H9 (cell line): ENCODE measurements at regions not wholly inside any gene's neighbourhood (a gene's known extent, or its start where the extent isn't known, plus 50 kb on each side); places are given as distances from the start of the nearest gene placed in this dataset.

Experiments
- DNase-seq: peaks from one replicate; pipeline ENCODE4 v3.0.0-alpha.2; 2017
- H2AFZ ChIP-seq: one replicate; pipeline ENCODE4 v1.6.1; 2013; ENCODE audit warnings: mild to moderate bottlenecking, low read length, control low read depth, moderate library complexity
- H2AK5ac ChIP-seq: 2 replicates; pipeline ENCODE4 v1.6.1; 2013; ENCODE audit warnings: low read length, control low read depth, mixed read lengths; ENCODE audit not compliant: insufficient read length
- H2BK120ac ChIP-seq: one replicate; pipeline ENCODE4 v1.6.1; 2013; ENCODE audit warnings: low read depth, mild to moderate bottlenecking, low read length, control low read depth, inconsistent platforms; ENCODE audit not compliant: poor library complexity, severe bottlenecking
- H2BK12ac ChIP-seq: 2 replicates; pipeline ENCODE4 v1.6.1; 2013; ENCODE audit warnings: low read length, control low read depth, mixed read lengths, low read depth; ENCODE audit not compliant: insufficient read length
- H2BK15ac ChIP-seq: 2 replicates; pipeline ENCODE4 v1.6.1; 2013; ENCODE audit warnings: low read depth, low read length, control low read depth
- H2BK20ac ChIP-seq: one replicate; pipeline ENCODE4 v1.6.1; 2013; ENCODE audit warnings: low read depth, mild to moderate bottlenecking, low read length, control low read depth, inconsistent platforms; ENCODE audit not compliant: poor library complexity, severe bottlenecking
- H2BK5ac ChIP-seq: 2 replicates; pipeline ENCODE4 v1.6.1; 2013; ENCODE audit warnings: low read length, control low read depth, mixed read lengths; ENCODE audit not compliant: insufficient read length
- H3K14ac ChIP-seq: 2 replicates; pipeline ENCODE4 v1.6.1; 2013; ENCODE audit warnings: low read length, control low read depth; ENCODE audit not compliant: insufficient read depth
- H3K18ac ChIP-seq: 2 replicates; pipeline ENCODE4 v1.6.1; 2013; ENCODE audit warnings: low read depth, mild to moderate bottlenecking, mixed read lengths, low read length, control low read depth; ENCODE audit not compliant: insufficient read length
- H3K23ac ChIP-seq: 2 replicates; pipeline ENCODE4 v1.6.1; 2013; ENCODE audit warnings: low read length, control low read depth, mixed read lengths, low read depth; ENCODE audit not compliant: insufficient read length
- H3K23me2 ChIP-seq: 2 replicates; pipeline ENCODE4 v1.6.1; 2013; ENCODE audit warnings: low read depth, mild to moderate bottlenecking, mixed read lengths, low read length, control low read depth; ENCODE audit not compliant: insufficient read length, poor library complexity, severe bottlenecking
- H3K27ac ChIP-seq: 2 replicates; pipeline ENCODE4 v1.5.1; 2013; ENCODE audit warnings: low read length, control low read depth, mixed read lengths, low read depth; ENCODE audit not compliant: insufficient read length
- H3K27me3 ChIP-seq: 2 replicates; pipeline ENCODE4 v1.6.1; 2013; ENCODE audit warnings: low read length, control low read depth, inconsistent platforms; ENCODE audit not compliant: insufficient read depth
- H3K4ac ChIP-seq: 2 replicates; pipeline ENCODE4 v1.6.1; 2013; ENCODE audit warnings: low read depth, mild to moderate bottlenecking, control low read depth, inconsistent platforms, low read length, moderate library complexity
- H3K4me1 ChIP-seq: 2 replicates; pipeline ENCODE4 v1.6.1; 2013; ENCODE audit warnings: low read length, control low read depth, inconsistent platforms; ENCODE audit not compliant: insufficient read depth
- H3K4me2 ChIP-seq: 2 replicates; pipeline ENCODE4 v1.6.1; 2013; ENCODE audit warnings: low read length, control low read depth, mixed read lengths; ENCODE audit not compliant: insufficient read length, insufficient read depth
- H3K56ac ChIP-seq: 2 replicates; pipeline ENCODE4 v1.6.1; 2013; ENCODE audit warnings: low read depth, mild to moderate bottlenecking, mixed read lengths, low read length, control low read depth; ENCODE audit not compliant: insufficient read length
- H3K79me1 ChIP-seq: 2 replicates; pipeline ENCODE4 v1.6.1; 2013; ENCODE audit warnings: low read depth, mild to moderate bottlenecking, moderate library complexity, low read length, control low read depth, inconsistent platforms; ENCODE audit not compliant: insufficient read depth, poor library complexity, severe bottlenecking
- H3K79me2 ChIP-seq: 2 replicates; pipeline ENCODE4 v1.6.1; 2013; ENCODE audit warnings: low read length, control low read depth, inconsistent platforms; ENCODE audit not compliant: insufficient read depth
- H3K9ac ChIP-seq: 2 replicates; pipeline ENCODE4 v1.6.1; 2013; ENCODE audit warnings: low read length, control low read depth, mixed read lengths; ENCODE audit not compliant: insufficient read length; ENCODE audit errors: extremely low read depth
- H3K9me3 ChIP-seq: one replicate; pipeline ENCODE4 v1.6.1; 2013; ENCODE audit warnings: low read depth, low read length, inconsistent platforms; ENCODE audit not compliant: control insufficient read depth
- H3T11ph ChIP-seq: one replicate; pipeline ENCODE4 v1.6.1; 2013; ENCODE audit warnings: mild to moderate bottlenecking, low read length, control low read depth, inconsistent platforms
- H4K20me1 ChIP-seq: one replicate; pipeline ENCODE4 v1.6.1; 2013; ENCODE audit not compliant: control insufficient read depth, insufficient read length, insufficient read depth
- H4K5ac ChIP-seq: 2 replicates; pipeline ENCODE4 v1.6.1; 2013; ENCODE audit warnings: low read depth, mild to moderate bottlenecking, mixed read lengths, low read length, control low read depth; ENCODE audit not compliant: insufficient read length
- H4K8ac ChIP-seq: replicated peaks from 2 replicates; pipeline ENCODE4 v1.6.1; 2013; ENCODE audit warnings: low read length, control low read depth, mixed read lengths, low read depth; ENCODE audit not compliant: insufficient read length
- H4K91ac ChIP-seq: 2 replicates; pipeline ENCODE4 v1.6.1; 2013; ENCODE audit warnings: low read depth, mild to moderate bottlenecking, moderate library complexity, mixed read lengths, low read length, control low read depth; ENCODE audit not compliant: insufficient read length
- H3K27ac Mint-ChIP-seq, 3 experiments: 2 replicates in 2 of 3; 3 replicates in 1 of 3; pipeline ENCODE4 v1.8.0; 2020 to 2021; ENCODE audit warnings: mixed read lengths in 3 of 3, mild to moderate bottlenecking in 1 of 3, moderate library complexity in 1 of 3
- H3K27me3 Mint-ChIP-seq: 2 replicates; pipeline ENCODE4 v1.8.0; 2021; ENCODE audit warnings: low read depth, mild to moderate bottlenecking, moderate library complexity, mixed read lengths
- H3K36me3 Mint-ChIP-seq, 3 experiments: 2 replicates in 2 of 3; 3 replicates in 1 of 3; pipeline ENCODE4 v1.8.0; 2020 to 2021; ENCODE audit warnings: low read depth in 3 of 3, mixed read lengths in 3 of 3; ENCODE audit not compliant: insufficient read depth in 1 of 3
- H3K4me1 Mint-ChIP-seq, 2 experiments: 2 replicates each; pipeline ENCODE4 v1.8.0; 2020; ENCODE audit warnings: mixed read lengths in 2 of 2
- H3K4me3 Mint-ChIP-seq, 2 experiments: 2 replicates in 1 of 2; 3 replicates in 1 of 2; pipeline ENCODE4 v1.8.0; 2020 to 2021; ENCODE audit warnings: mild to moderate bottlenecking in 2 of 2, mixed read lengths in 2 of 2, moderate library complexity in 1 of 2
- H3K9me3 Mint-ChIP-seq, 2 experiments: 2 replicates in 1 of 2; 3 replicates in 1 of 2; pipeline ENCODE4 v1.8.0; 2020; ENCODE audit warnings: mild to moderate bottlenecking in 2 of 2, mixed read lengths in 2 of 2, moderate library complexity in 1 of 2
- CTCF ChIP-seq: fragments of 200-600 bp; sonication (generic); conservative IDR thresholded peaks from 3 replicates; pipeline ENCODE4 v1.8.0; 2021; ENCODE audit warnings: antibody characterized with exemption, mild to moderate bottlenecking
- WGBS: extraction: QIAGEN DNeasy Blood & Tissue Kit; methylation state at CpG from one replicate; pipeline ENCODE4 v1.1.7; 2013; ENCODE audit warnings: missing lambda C conversion rate, low lambda C conversion rate, mixed read lengths; ENCODE audit not compliant: insufficient read length; ENCODE audit errors: extremely low coverage; 5-methylcytosine and 5-hydroxymethylcytosine counted together

- Histone ChIP-seq H2AFZ (no peak overlapping the region), H3K23me2 (no peaks in the 10 kb centered on the region), H3K27me3 (no peaks in the 10 kb centered on the region), H2BK12ac (no peak overlapping the region), H2BK20ac (no peak overlapping the region), H3K4ac (no peak overlapping the region), H3K79me2 (no peaks in the 10 kb centered on the region), H3K4me2 (no peak overlapping the region), H4K5ac (no peak overlapping the region), H2BK15ac (no peak overlapping the region), H3K56ac (no peak overlapping the region), H3K79me1 (no peaks in the 10 kb centered on the region), H2BK5ac (no peak overlapping the region), H3K9me3 (no peaks in the 10 kb centered on the region), H3K14ac (no peak overlapping the region), H3K23ac (no peak overlapping the region), H3K9ac (no peak overlapping the region), H3K4me1 (no peaks in the 10 kb centered on the region), H3T11ph (no peak overlapping the region), H2AK5ac (no peak overlapping the region), H4K8ac (no peak overlapping the region), H4K20me1 (no peaks in the 10 kb centered on the region), H2BK120ac (no peak overlapping the region), H3K18ac (no peak overlapping the region), H4K91ac (no peak overlapping the region), H3K27ac (no peak overlapping the region)
- Mint-ChIP-seq H3K27me3 (peaks cover 6% of the 10 kb centered on the region), H3K27ac (no peak overlapping the region), H3K4me1 (peaks cover 13 to 16% of the 10 kb centered on the region in 2 experiments), H3K36me3 (no peaks in the 10 kb centered on the region; a peak in 1 of 7 replicates), H3K4me3 (no peak overlapping the region), H3K9me3 (peaks cover 5 to 12% of the 10 kb centered on the region in 2 experiments; a peak in 4 of 5 replicates)
- no peak for TF ChIP-seq CTCF
- WGBS: no CpG with 5 or more reads among the region's 3 CpGs
- no peak for DNase-seq
Measured at GRCh38 chr2:239703834-239704233, 303.0 kb upstream of the HDAC4 start.
